Iris pigment epithelial cell (primary cell): ENCODE measurements at regions not wholly inside any gene's neighbourhood (a gene's known extent, or its start where the extent isn't known, plus 50 kb on each side); places are given as distances from the start of the nearest gene placed in this dataset.

Experiments used
- DNase-seq: peaks from one replicate; pipeline ENCODE4 v3.0.0-alpha.2; 2011; ENCODE audit warnings: low read depth

GRCh38 chr3:177530908-177531307 lies 333.6 kb upstream of the TBL1XR1 start:
- DNase-seq: no peak

- DNase-seq: no peak
Measured at GRCh38 chr3:177536873-177537272, 339.6 kb upstream of the TBL1XR1 start.

GRCh38 chr3:177537612-177538011 lies 340.3 kb upstream of the TBL1XR1 start:
- DNase-seq: no peak

- peak; percentile 86 for DNase-seq
Measured at GRCh38 chr3:177538048-177538749, 340.9 kb upstream of the TBL1XR1 start.

GRCh38 chr3:177538750-177539730 lies 341.8 kb upstream of the TBL1XR1 start:
- peak; percentile 59 for DNase-seq

GRCh38 chr3:177541541-177541940 lies 344.3 kb upstream of the TBL1XR1 start:
- no peak for DNase-seq

GRCh38 chr3:177545964-177546363 lies 348.7 kb upstream of the TBL1XR1 start:
- DNase-seq: no peak

GRCh38 chr3:177547711-177548350 lies 350.5 kb upstream of the TBL1XR1 start:
- DNase-seq: no peak

- DNase-seq: no peak
Measured at GRCh38 chr3:177550667-177551066, 353.4 kb upstream of the TBL1XR1 start.

GRCh38 chr3:177551431-177551836 lies 354.2 kb upstream of the TBL1XR1 start:
- DNase-seq: no peak

- no peak for DNase-seq
Measured at GRCh38 chr3:177552051-177552450, 354.8 kb upstream of the TBL1XR1 start.

GRCh38 chr3:177553012-177553411 lies 355.7 kb upstream of the TBL1XR1 start:
- no peak for DNase-seq

GRCh38 chr3:177553579-177553978 lies 356.3 kb upstream of the TBL1XR1 start:
- DNase-seq: no peak

- DNase-seq: peak; percentile 81
Measured at GRCh38 chr3:177554895-177555759, 357.8 kb upstream of the TBL1XR1 start.

- DNase-seq: no peak
Measured at GRCh38 chr3:177557548-177557947, 360.3 kb upstream of the TBL1XR1 start.

GRCh38 chr3:177561365-177561764 lies 364.1 kb upstream of the TBL1XR1 start:
- DNase-seq: no peak

- no peak for DNase-seq
Measured at GRCh38 chr3:177561769-177562392, 364.6 kb upstream of the TBL1XR1 start.

- DNase-seq: peak; percentile 84
Measured at GRCh38 chr3:177563243-177563780, 366.0 kb upstream of the TBL1XR1 start.

- DNase-seq: peak; percentile 16
Measured at GRCh38 chr3:177563792-177564191, 366.5 kb upstream of the TBL1XR1 start.

- no peak for DNase-seq
Measured at GRCh38 chr3:177565981-177566380, 368.7 kb upstream of the TBL1XR1 start.

- no peak for DNase-seq
Measured at GRCh38 chr3:177567833-177568232, 370.6 kb upstream of the TBL1XR1 start.
